Kidney epithelial cell (primary cell): ENCODE measurements at regions not wholly inside any gene's neighbourhood (a gene's known extent, or its start where the extent isn't known, plus 50 kb on each side); places are given as distances from the start of the nearest gene placed in this dataset.

Source experiments
- DNase-seq: peaks from one replicate; pipeline ENCODE4 v3.0.0-alpha.2; 2010; ENCODE audit warnings: low read depth
- H3K27me3 ChIP-seq: 2 replicates; pipeline ENCODE4 v1.6.0; 2011; ENCODE audit warnings: low read length; ENCODE audit not compliant: control insufficient read depth, insufficient read depth
- H3K36me3 ChIP-seq: 2 replicates; pipeline ENCODE4 v1.5.1; 2011; ENCODE audit warnings: low read length; ENCODE audit not compliant: control insufficient read depth, insufficient read depth
- H3K4me3 ChIP-seq: 2 replicates; pipeline ENCODE4 v1.5.1; 2011; ENCODE audit warnings: low read depth, mild to moderate bottlenecking, control low read depth, low read length
- CTCF ChIP-seq: IDR thresholded peaks from 2 replicates; pipeline ENCODE4 v1.5.1; 2011; ENCODE audit warnings: mild to moderate bottlenecking, moderate library complexity, low read length, control low read depth, inconsistent platforms; ENCODE audit not compliant: insufficient read depth, poor library complexity, severe bottlenecking

GRCh38 chr12:65663097-65663496 lies 161.2 kb upstream of the HMGA2 start:
- H3K4me3 ChIP-seq: no peak overlapping the region
- no peak for DNase-seq
- H3K27me3 ChIP-seq: no peaks in the 10 kb centered on the region
- no peaks in the 10 kb centered on the region for H3K36me3 ChIP-seq
- TF ChIP-seq CTCF: no peak

- DNase-seq: no peak
- Histone ChIP-seq H3K36me3 (no peaks in the 10 kb centered on the region), H3K27me3 (no peaks in the 10 kb centered on the region), H3K4me3 (no peak overlapping the region)
- no peak for TF ChIP-seq CTCF
Observed at GRCh38 chr12:65663648-65664047, 160.6 kb upstream of the HMGA2 start.

- Histone ChIP-seq H3K27me3 (no peaks in the 10 kb centered on the region), H3K4me3 (no peak overlapping the region), H3K36me3 (no peaks in the 10 kb centered on the region)
- TF ChIP-seq CTCF: no peak
- no peak for DNase-seq
Observed at GRCh38 chr12:65664715-65665250, 159.5 kb upstream of the HMGA2 start.

GRCh38 chr12:65665817-65666216 lies 158.5 kb upstream of the HMGA2 start:
- Histone ChIP-seq H3K36me3 (no peaks in the 10 kb centered on the region), H3K27me3 (no peaks in the 10 kb centered on the region), H3K4me3 (no peak overlapping the region)
- no peak for TF ChIP-seq CTCF
- no peak for DNase-seq

GRCh38 chr12:65666876-65667275 lies 157.4 kb upstream of the HMGA2 start:
- no peaks in the 10 kb centered on the region for H3K36me3 ChIP-seq
- no peak overlapping the region for H3K4me3 ChIP-seq
- no peak for DNase-seq
- no peak for TF ChIP-seq CTCF
- H3K27me3 ChIP-seq: no peaks in the 10 kb centered on the region

- no peaks in the 10 kb centered on the region for H3K36me3 ChIP-seq
- no peak overlapping the region for H3K4me3 ChIP-seq
- no peak for DNase-seq
- H3K27me3 ChIP-seq: no peaks in the 10 kb centered on the region
- TF ChIP-seq CTCF: no peak
Observed at GRCh38 chr12:65667932-65668331, 156.4 kb upstream of the HMGA2 start.
